ENCODE measurements at regions not wholly inside any gene's neighbourhood (a gene's known extent, or its start where the extent isn't known, plus 50 kb on each side); places are given as distances from the start of the nearest gene placed in this dataset.

DNA sequence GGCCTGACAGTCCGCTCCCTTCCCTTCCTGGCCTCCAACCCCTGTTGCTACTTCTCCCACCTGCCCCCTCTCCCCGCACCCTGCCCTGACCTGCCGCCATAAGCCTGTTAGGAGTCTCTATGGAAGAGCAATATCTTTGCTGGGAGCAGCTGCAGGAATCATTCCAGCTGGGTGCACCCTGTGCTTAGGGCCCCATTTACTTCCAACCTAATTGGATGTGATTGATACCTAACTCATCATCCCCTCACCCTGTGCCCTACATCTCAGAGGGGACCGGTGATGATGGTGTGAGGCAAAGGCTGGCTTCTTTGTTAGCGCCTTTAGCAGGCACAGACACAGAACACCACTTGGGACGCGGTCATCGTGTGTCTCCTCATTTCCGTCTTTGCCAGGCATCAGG is 80.0 kb upstream of the FAM180A start:
- Histone ChIP-seq H3K4me2 (no peak overlapping the region), H3K9me3 (no peaks in the 10 kb centered on the region), H3K4me3 (no peak overlapping the region), H3K4me1 (no peaks in the 10 kb centered on the region), H3K27ac (no peak overlapping the region)
- POLR2A ChIA-PET, result no interaction called here
- TF ChIP-seq POLR2AphosphoS2 (conservative IDR thresholded peaks at IDR 0.05; ENCODE audit: low read length), result no peak
- no peak for TF ChIP-seq POLR2A (IDR thresholded peaks at IDR 0.05; ENCODE audit: low read length)
- no peak for TF ChIP-seq RNF2 (IDR thresholded peaks at IDR 0.05; ENCODE audit: borderline replicate concordance, low read depth)
- no peak for TF ChIP-seq BCL3 (IDR thresholded peaks at IDR 0.05)
- no peak for TF ChIP-seq NR3C1 (IDR thresholded peaks at IDR 0.05)
- no peak for TF ChIP-seq MAZ (IDR thresholded peaks at IDR 0.05; ENCODE audit: borderline replicate concordance, low read depth, low read length)
- TF ChIP-seq EHF (CRISPR knock-in tag; IDR thresholded peaks at IDR 0.05), result no peak
- no peak for TF ChIP-seq FOXS1 (CRISPR knock-in tag; IDR thresholded peaks at IDR 0.05)
- TF ChIP-seq CBX8 (IDR thresholded peaks at IDR 0.05), result no peak
- TF ChIP-seq JUNB (IDR thresholded peaks at IDR 0.05), result no peak
- WGBS (ENCODE audit: missing lambda C conversion rate), result 65% methylated on average over 9 of the region's 9 CpGs
- DNase-seq (ENCODE audit: low read depth in 1 of 2, low spot score in 1 of 2), result no peak
- CTCF ChIA-PET, result interaction anchor here (0.6 kb wide), 1 partner anchor 63 kb away, joined by 3 read pairs; no protein-coding TSS in a partner anchor
- FAIRE-seq, result no peak
- no peak for ATAC-seq

GRCh38 chr7:135827391-135827790 is 78.8 kb upstream of the FAM180A start:
- TF ChIP-seq JUNB (IDR thresholded peaks at IDR 0.05) (no peak), PHF8 (IDR thresholded peaks at IDR 0.05; ENCODE audit: borderline replicate concordance, low read depth) (no peak), FOSB (CRISPR knock-in tag; IDR thresholded peaks at IDR 0.05) (no peak), KDM1A (IDR thresholded peaks at IDR 0.05; ENCODE audit: low read depth) (no peak), TP53 (CRISPR knock-in tag; IDR thresholded peaks at IDR 0.05) (no peak), ZC3H11A (IDR thresholded peaks at IDR 0.05) (no peak), RCOR1 (IDR thresholded peaks at IDR 0.05; ENCODE audit: low read depth, low read length) (no peak), MAX (IDR thresholded peaks at IDR 0.05) (no peak), ESRRA (IDR thresholded peaks at IDR 0.05; ENCODE audit: borderline replicate concordance, low read length) (no peak), HOXB13 (CRISPR knock-in tag; IDR thresholded peaks at IDR 0.05; ENCODE audit: low read depth) (no peak), CBX2 (IDR thresholded peaks at IDR 0.05; ENCODE audit: borderline replicate concordance, low read depth) (no peak), FOSL2 (IDR thresholded peaks at IDR 0.05) (no peak), FOSL2 (CRISPR knock-in tag; IDR thresholded peaks at IDR 0.05) (no peak)
- TF ChIP-seq, protein P1, sequence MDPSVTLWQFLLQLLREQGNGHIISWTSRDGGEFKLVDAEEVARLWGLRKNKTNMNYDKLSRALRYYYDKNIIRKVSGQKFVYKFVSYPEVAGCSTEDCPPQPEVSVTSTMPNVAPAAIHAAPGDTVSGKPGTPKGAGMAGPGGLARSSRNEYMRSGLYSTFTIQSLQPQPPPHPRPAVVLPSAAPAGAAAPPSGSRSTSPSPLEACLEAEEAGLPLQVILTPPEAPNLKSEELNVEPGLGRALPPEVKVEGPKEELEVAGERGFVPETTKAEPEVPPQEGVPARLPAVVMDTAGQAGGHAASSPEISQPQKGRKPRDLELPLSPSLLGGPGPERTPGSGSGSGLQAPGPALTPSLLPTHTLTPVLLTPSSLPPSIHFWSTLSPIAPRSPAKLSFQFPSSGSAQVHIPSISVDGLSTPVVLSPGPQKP (IDR thresholded peaks at IDR 0.05; ENCODE audit: low read depth, low read length), result no peak
- TF ChIP-seq, protein P2, sequence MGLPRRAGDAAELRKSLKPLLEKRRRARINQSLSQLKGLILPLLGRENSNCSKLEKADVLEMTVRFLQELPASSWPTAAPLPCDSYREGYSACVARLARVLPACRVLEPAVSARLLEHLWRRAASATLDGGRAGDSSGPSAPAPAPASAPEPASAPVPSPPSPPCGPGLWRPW (IDR thresholded peaks at IDR 0.05), result no peak
- no peaks in the 10 kb centered on the region for H3K4me1 ChIP-seq
- DNase-seq (ENCODE audit: low read depth in 1 of 2, low spot score in 1 of 2) (no peak), FAIRE-seq (no peak), ATAC-seq (no peak)
- ChIA-PET CTCF (interaction anchor here (0.8 to 1.3 kb wide), 5 partner anchors 11 to 182 kb away, joined by 3 to 4 read pairs (median 3); no protein-coding TSS in a partner anchor), POLR2A (no interaction called here)
- 24% methylated on average over 2 of the region's 2 CpGs for WGBS (ENCODE audit: missing lambda C conversion rate)
- no peak overlapping the region for H3K27ac ChIP-seq
- H3K4me3 ChIP-seq, result no peak overlapping the region
- no peak overlapping the region for H3K4me2 ChIP-seq
- no peaks in the 10 kb centered on the region for H3K9me3 ChIP-seq

DNA sequence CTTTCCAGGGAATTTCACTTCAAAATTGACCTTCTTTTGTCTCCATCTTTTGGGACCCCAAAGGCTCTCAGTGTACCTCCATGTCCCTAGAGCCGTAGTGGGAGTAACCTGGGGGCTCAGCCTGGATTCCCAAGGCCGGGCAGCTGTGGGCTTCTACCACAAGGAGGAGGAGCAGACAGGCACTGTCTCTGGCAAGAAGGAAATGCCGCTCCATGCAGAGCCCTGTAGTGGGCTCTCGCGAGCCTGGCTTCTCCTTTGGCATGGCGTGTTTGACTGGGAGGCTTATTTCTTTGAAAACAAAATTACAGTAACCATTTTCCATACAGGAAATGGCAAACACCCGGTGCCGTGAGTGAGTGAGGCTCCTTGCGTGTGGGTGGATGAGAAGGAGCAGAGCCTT is 76.8 kb upstream of the FAM180A start:
- H3K27ac ChIP-seq, result no peak overlapping the region
- no peaks in the 10 kb centered on the region for H3K4me1 ChIP-seq
- FAIRE-seq, result no peak
- no peak overlapping the region for H3K4me2 ChIP-seq
- no peak for TF ChIP-seq EHMT2 (IDR thresholded peaks at IDR 0.05; ENCODE audit: low read depth)
- no peak for TF ChIP-seq JUNB (IDR thresholded peaks at IDR 0.05)
- no peak for TF ChIP-seq TP53 (CRISPR knock-in tag; IDR thresholded peaks at IDR 0.05)
- TF ChIP-seq ZNF302 (CRISPR knock-in tag; IDR thresholded peaks at IDR 0.05), result no peak
- no peak for TF ChIP-seq ZC3H11A (IDR thresholded peaks at IDR 0.05)
- TF ChIP-seq CHD2 (IDR thresholded peaks at IDR 0.05; ENCODE audit: low read length, partially characterized antibody), result no peak
- POLR2A ChIA-PET, result no interaction called here
- peak in 1 of 2 experiments; percentile 68; a peak in 3 of 6 replicates for ATAC-seq
- CTCF ChIA-PET, result interaction anchor here (0.6 to 0.8 kb wide), 2 partner anchors 24 to 108 kb away, joined by 3 read pairs; no protein-coding TSS in a partner anchor
- no peaks in the 10 kb centered on the region for H3K9me3 ChIP-seq
- no peak overlapping the region for H3K4me3 ChIP-seq
- WGBS (ENCODE audit: missing lambda C conversion rate), result 65% methylated on average over 9 of the region's 9 CpGs
- no peak for DNase-seq (ENCODE audit: low read depth in 1 of 2, low spot score in 1 of 2)

Measured in A549 (cell line).